ENCODE measurements at regions not wholly inside any gene's neighbourhood (a gene's known extent, or its start where the extent isn't known, plus 50 kb on each side); places are given as distances from the start of the nearest gene placed in this dataset.

GRCh38 chr2:84292545-84292944 lies 166.5 kb downstream of the SUCLG1 start:
- POLR2A ChIA-PET = no interaction called here

DNA sequence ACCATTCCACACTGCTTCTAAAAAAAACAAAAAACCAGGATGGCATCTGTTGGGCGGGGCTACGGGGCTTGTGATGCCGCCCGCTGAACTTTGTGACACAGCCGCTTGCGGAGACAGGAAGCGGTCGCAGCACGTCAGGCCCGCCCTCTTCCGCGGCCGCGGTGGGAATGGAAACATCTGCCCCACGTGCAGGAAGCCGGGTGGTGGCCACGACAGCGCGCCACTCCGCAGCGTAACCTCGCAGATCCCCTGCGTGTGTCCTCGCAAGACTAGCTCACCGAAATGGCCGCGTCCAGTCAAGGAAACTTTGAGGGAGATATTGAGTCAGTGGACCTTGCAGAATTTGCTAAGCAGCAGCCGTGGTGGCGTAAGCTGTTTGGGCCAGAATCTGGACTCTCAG lies 168.5 kb downstream of the SUCLG1 start:
- no peak for TF ChIP-seq CTCF (IDR thresholded peaks at IDR 0.05)
- TF ChIP-seq SIN3A (IDR thresholded peaks at IDR 0.05; ENCODE audit: borderline replicate concordance, insufficient read depth, low read depth, low read length) = no peak
- TF ChIP-seq TCF7L2 (IDR thresholded peaks at IDR 0.05; ENCODE audit: low read depth, low read length) = no peak
- TF ChIP-seq, protein P1, sequence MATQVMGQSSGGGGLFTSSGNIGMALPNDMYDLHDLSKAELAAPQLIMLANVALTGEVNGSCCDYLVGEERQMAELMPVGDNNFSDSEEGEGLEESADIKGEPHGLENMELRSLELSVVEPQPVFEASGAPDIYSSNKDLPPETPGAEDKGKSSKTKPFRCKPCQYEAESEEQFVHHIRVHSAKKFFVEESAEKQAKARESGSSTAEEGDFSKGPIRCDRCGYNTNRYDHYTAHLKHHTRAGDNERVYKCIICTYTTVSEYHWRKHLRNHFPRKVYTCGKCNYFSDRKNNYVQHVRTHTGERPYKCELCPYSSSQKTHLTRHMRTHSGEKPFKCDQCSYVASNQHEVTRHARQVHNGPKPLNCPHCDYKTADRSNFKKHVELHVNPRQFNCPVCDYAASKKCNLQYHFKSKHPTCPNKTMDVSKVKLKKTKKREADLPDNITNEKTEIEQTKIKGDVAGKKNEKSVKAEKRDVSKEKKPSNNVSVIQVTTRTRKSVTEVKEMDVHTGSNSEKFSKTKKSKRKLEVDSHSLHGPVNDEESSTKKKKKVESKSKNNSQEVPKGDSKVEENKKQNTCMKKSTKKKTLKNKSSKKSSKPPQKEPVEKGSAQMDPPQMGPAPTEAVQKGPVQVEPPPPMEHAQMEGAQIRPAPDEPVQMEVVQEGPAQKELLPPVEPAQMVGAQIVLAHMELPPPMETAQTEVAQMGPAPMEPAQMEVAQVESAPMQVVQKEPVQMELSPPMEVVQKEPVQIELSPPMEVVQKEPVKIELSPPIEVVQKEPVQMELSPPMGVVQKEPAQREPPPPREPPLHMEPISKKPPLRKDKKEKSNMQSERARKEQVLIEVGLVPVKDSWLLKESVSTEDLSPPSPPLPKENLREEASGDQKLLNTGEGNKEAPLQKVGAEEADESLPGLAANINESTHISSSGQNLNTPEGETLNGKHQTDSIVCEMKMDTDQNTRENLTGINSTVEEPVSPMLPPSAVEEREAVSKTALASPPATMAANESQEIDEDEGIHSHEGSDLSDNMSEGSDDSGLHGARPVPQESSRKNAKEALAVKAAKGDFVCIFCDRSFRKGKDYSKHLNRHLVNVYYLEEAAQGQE (IDR thresholded peaks at IDR 0.05; ENCODE audit: insufficient read depth in 1 of 2, low read depth in 2 of 2, low read length in 1 of 2) = no peak
- no peak for TF ChIP-seq POLR2AphosphoS5 (IDR thresholded peaks at IDR 0.05; ENCODE audit: low read depth, low read length)
- DNase-seq (ENCODE audit: low read depth, low spot score) = no peak
- Histone ChIP-seq H3K9me3 (ENCODE audit: control insufficient read depth, insufficient read depth, low read depth, low read length) (no peaks in the 10 kb centered on the region), H3K36me3 (ENCODE audit: control insufficient read depth, insufficient read depth, low read length) (no peaks in the 10 kb centered on the region), H3K27ac (ENCODE audit: low read length) (no peak overlapping the region), H3K4me1 (ENCODE audit: control insufficient read depth, insufficient read depth, low read length) (no peaks in the 10 kb centered on the region), H3K4me3 (ENCODE audit: low read depth in 2 of 2, low read length in 2 of 2) (no peak overlapping the region), H3K27me3 (ENCODE audit: control insufficient read depth, insufficient read depth, low read length) (no peaks in the 10 kb centered on the region)
- intact Hi-C loops (cut with micrococcal nuclease; ENCODE audit: unreplicated experiment) (no loop called here), in situ Hi-C loops (cut with HindIII; ENCODE audit: low pct_unique_long_range_greater_than_20kb, low sequenced_read_pairs) (no loop called here)
- ChIA-PET CTCF (no interaction called here), POLR2A (no interaction called here)
- no peak for ATAC-seq
- no TSS peak for BruUV-seq (replicated peaks)

More at GRCh38 chr2:84292545-84292944, 166.5 kb downstream of the SUCLG1 start:
- in situ Hi-C loops (cut with HindIII; ENCODE audit: low pct_unique_long_range_greater_than_20kb, low sequenced_read_pairs) = no loop called here
- Histone ChIP-seq H3K36me3 (ENCODE audit: control insufficient read depth, insufficient read depth, low read length) (no peaks in the 10 kb centered on the region), H3K4me1 (ENCODE audit: control insufficient read depth, insufficient read depth, low read length) (no peaks in the 10 kb centered on the region), H3K27me3 (ENCODE audit: control insufficient read depth, insufficient read depth, low read length) (no peaks in the 10 kb centered on the region), H3K4me3 (ENCODE audit: low read depth in 2 of 2, low read length in 2 of 2) (no peak overlapping the region), H3K27ac (ENCODE audit: low read length) (no peak overlapping the region), H3K9me3 (ENCODE audit: control insufficient read depth, insufficient read depth, low read depth, low read length) (no peaks in the 10 kb centered on the region)
- TF ChIP-seq SIN3A (IDR thresholded peaks at IDR 0.05; ENCODE audit: borderline replicate concordance, insufficient read depth, low read depth, low read length) = no peak
- no peak for TF ChIP-seq CTCF (IDR thresholded peaks at IDR 0.05)
- TF ChIP-seq, protein P1 (IDR thresholded peaks at IDR 0.05; ENCODE audit: insufficient read depth in 1 of 2, low read depth in 2 of 2, low read length in 1 of 2) = no peak
- TF ChIP-seq TCF7L2 (IDR thresholded peaks at IDR 0.05; ENCODE audit: low read depth, low read length) = no peak
- no peak for TF ChIP-seq POLR2AphosphoS5 (IDR thresholded peaks at IDR 0.05; ENCODE audit: low read depth, low read length)
- no peak for DNase-seq (ENCODE audit: low read depth, low spot score)
- no TSS peak for BruUV-seq (replicated peaks)
- intact Hi-C loops (cut with micrococcal nuclease; ENCODE audit: unreplicated experiment) = no loop called here
- CTCF ChIA-PET = no interaction called here
- no peak for ATAC-seq

Measured in Panc1 (cell line).